ENCODE measurements at regions not wholly inside any gene's neighbourhood (a gene's known extent, or its start where the extent isn't known, plus 50 kb on each side); places are given as distances from the start of the nearest gene placed in this dataset.

GRCh38 chr6:40274058-40274457 lies 313.1 kb downstream of the LRFN2 start:
- TF ChIP-seq EZH2 (IDR thresholded peaks at IDR 0.05; ENCODE audit: borderline replicate concordance, insufficient read depth, low read length, poor library complexity, severe bottlenecking) = no peak
- TF ChIP-seq CTCF (IDR thresholded peaks at IDR 0.05; ENCODE audit: poor library complexity, severe bottlenecking) = no peak
- TF ChIP-seq EP300 (conservative IDR thresholded peaks at IDR 0.05; ENCODE audit: poor library complexity, severe bottlenecking) = no peak
- no peak for TF ChIP-seq SMC3 (conservative IDR thresholded peaks at IDR 0.05; ENCODE audit: poor library complexity)
- no peak for TF ChIP-seq RAD21 (conservative IDR thresholded peaks at IDR 0.05)
- no peak for TF ChIP-seq POLR2AphosphoS5 (IDR thresholded peaks at IDR 0.05)
- no peak for TF ChIP-seq REST (IDR thresholded peaks at IDR 0.05; ENCODE audit: borderline replicate concordance)

Data from neural cell (in vitro differentiated cells).